ENCODE measurements at regions not wholly inside any gene's neighbourhood (a gene's known extent, or its start where the extent isn't known, plus 50 kb on each side); places are given as distances from the start of the nearest gene placed in this dataset.

DNA sequence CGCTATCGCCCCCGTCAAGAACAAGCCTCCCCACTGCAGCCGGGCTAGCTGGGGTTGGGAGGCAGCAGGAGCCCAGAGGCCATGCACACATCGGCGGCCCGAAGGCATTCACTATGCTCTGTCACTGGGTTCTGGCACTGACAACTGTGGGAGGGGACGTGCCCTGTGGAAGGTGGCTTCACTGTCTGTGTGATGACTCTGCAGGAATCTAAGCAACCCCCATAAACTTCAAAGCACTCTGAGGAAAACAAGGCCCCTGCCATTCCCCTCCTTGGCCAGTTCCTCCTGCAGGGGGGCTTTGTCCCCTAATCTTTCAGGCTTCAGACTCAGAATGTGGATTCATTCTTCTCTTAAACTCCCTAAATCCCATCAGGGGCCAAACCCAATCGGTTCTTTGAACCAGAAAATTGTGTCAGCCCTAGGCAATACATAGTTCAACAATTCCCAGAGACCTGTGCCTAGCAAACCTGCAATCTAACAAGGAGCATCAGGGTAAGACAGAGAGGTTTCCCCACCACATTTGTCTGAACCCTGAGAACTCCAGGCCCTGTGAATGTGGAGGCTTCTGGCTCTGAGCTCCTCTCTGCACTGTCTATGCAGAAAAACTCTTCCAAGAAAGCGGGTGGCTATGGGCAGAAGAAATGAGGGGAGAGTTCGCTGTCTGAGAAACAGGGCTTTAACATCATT lies 1477.2 kb downstream of the TBC1D22A start:
- DNase-seq (ENCODE audit: low read depth) = no peak

DNA sequence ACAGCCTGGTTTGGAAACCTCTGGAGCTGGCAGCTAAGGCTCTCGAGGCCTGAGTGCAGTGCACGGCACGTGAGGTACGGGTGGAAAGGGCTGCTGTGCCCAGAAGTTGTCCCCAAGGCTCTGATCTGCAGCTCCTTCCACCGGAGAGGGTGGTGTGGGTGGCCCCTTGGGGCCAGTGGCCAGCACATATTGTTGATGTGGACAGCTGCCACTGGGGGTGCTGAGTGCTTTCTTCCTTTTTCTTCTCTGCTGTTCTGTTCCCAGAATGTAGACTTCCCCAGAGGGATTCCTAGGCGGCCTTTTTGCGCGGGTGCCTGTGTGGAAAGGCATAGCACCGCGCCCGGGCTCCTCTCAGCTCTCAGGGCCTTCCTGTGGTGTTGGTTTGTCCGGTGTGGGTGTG lies 1476.5 kb downstream of the TBC1D22A start:
- DNase-seq (ENCODE audit: low read depth) = no peak

DNA sequence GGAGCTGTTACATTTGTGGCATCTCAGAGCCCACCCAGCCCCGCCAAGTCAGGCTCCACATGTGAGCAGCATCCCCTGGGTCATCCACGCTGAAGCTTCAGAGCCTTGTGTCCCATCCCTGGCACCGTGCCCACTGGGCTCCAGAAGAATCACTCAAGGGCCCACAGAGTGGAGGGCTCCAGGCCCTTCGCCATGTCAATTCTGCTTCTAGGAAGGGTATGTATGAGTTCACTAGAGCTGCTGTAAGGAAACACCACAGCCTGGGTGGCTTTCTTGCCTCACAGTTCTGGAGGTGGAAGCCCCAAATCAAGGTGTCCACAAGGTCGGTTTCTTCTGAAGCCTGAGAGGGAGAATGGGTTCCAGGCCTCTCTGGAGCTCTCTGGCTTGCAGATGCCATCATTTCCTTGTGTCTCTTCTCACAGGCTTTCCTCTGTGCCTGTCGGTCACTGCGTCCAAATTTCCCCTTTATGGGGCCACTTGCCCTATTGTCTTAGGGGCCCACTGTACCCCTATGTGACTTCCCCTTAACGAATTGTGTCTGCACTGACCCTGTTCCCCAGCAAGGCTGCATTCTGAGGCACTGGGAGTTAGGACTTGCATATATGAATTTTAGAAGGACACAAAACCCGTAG lies 1476.0 kb downstream of the TBC1D22A start:
- DNase-seq (ENCODE audit: low read depth) = no peak

DNA sequence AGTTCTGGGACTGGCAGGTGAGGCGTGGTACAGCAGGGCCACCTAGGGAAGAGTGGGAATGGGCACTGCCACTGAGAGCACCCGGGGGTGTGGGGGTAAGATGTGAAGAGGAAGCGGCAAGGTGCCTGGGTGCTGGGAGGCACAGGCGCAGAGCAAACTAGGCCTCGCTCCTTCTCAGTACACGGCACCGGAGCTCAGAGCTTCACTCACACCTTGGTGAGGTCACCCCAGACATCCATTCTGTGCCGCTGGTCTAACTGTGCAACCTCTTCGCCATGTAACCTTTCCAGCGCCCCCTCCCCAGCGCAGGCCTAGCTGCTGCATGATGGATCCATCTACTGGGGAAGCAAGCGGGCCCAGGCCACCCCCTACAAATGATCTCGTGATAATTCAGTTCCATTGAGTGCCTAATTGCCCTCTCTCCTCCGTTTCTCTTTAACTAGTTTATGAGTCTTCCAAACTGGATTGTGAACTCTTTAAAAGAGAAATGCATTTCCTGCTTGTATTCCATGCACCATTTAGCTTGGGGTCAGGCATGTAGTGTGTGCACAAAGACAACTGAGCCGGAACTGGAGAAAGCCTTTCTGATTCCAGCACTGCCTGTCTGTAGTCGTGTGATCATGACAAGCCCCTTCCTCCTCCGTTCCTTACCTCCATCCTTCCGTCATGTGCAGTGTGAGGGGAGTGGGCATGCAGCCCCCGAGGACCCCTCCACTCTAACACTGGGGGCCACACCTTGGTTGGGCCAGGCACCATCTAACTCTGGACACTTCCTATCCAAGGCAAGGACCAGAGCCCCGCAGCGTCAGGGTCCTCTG lies 1475.2 kb downstream of the TBC1D22A start:
- DNase-seq (ENCODE audit: low read depth) = no peak

DNA sequence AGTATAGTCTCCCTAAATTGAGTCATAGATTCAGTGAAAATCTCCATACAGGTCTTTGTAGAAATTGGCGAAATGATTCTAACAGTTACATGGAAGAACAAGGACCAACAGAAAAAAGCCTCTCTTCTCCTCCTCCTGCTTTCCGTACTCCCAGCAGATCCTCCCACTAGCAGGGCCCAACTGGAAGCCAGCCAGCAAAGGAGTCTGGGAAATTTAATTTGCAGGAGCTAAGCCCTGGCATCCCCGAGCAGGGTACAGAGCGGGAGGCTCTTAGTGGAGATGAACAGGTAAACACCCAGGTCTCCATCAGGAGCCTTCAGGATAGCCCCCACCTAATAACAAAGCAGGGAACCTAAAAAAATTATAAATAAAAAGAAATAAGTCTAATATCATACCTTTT lies 1473.8 kb downstream of the TBC1D22A start:
- no peak for DNase-seq (ENCODE audit: low read depth)

DNA sequence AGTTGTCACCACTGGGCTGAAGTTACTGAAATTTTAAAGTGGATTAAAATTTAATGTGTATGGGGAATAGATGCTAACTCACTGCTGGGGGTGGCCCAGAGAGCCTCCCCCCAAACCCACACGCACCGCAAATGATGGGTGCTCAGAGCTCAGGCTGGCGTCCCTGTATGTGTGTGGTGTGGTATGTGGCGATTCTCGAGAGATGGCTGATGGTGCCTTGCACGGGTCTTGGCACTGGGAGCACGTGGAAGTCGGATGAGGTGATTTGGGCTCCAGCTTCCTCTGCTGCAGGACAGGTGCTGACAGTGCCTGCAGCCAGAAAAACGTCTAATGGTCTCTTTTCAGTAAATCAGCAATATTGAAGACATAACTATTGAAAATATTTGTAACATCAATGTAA lies 1473.3 kb downstream of the TBC1D22A start:
- no peak for DNase-seq (ENCODE audit: low read depth)

DNA sequence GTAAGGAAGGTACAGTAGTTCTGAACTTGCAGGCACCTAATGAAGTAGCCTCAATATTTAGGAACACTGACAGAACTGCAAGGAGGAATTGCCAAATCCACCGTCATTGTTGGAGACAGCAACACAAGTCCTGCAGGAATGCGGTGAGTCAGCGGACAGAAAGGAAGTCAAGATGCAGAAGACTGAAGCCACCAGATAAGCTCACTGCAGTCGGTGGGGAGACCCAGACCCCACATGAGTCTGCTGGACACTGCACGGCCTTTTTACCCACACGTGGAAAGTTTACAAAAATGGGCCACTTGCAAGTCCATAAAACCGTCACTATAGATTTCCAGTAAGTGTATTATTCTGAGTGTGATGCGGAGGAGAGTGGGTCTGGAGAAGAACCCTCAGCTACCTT lies 1471.6 kb downstream of the TBC1D22A start:
- no peak for DNase-seq (ENCODE audit: low read depth)

DNA sequence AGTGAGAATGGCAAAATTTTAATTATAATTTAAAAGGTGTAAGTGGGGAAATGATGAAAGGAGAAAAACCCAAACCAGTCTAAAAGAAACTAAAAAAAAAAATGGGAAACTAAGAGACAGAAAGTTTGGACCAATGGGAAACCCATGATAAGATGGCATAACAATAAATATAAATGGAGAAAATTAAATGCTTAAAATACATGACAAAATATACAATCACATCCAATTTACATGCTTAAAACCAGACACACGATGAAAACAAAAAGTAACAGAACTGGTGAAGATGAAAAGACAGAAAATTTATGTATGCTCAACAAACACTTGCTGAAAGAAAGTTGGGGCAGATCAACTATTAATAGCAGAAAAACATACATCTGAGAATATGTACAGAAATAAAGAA lies 1471.1 kb downstream of the TBC1D22A start:
- no peak for DNase-seq (ENCODE audit: low read depth)

DNA sequence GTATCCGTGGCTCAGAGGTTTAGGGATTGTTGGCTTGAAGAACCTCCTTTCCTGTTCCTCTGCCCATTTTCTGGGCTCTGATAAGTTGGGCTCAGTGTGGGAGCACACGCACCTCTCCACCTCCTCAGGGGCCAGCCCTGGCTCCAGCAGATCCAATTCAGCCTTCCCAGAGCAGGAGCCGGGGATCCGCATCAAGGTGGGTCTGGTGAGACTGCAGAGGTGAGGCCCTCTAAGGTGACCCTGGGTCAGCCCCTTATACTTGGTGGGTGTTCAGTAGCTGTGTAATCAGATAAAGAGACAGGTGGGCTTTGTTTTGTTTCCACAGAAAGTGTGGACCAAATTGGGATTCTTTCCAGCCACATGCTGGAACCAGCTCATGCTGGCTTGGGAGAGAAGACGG lies 1466.0 kb downstream of the TBC1D22A start:
- no peak for DNase-seq (ENCODE audit: low read depth)

DNA sequence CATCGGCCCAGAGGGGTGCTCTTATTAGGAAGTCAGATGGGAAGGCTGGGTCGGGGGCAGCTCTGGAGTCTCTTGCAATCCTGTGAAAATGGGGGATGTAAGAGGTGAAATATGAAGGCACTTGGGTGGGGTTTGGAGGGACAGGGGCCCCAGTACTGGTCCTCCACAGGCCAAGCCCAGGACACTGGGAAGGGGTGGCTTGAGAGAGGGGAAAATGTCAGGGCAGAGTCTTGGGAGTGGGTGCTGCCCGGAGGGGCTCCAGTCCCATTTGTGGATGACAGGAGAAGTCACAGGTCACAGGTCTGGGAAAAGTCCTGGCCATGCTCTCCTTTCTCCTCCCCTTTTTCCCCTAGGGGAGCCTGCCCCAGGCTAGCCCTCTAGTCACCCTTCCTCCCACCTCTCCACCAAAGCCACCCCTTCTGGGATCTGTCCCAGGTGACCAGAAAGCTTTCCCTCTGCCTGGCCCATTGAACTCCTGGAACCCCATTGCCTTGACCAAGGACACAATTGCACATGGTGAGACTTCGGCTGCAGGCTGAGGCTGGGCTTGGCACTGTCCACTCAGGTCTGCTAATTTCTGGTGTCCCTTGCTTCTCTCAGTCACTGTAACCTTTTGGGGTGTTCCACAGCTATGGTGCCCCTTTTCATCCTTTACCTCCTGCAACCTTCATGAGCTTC lies 1465.0 kb downstream of the TBC1D22A start:
- DNase-seq (ENCODE audit: low read depth) = no peak

DNA sequence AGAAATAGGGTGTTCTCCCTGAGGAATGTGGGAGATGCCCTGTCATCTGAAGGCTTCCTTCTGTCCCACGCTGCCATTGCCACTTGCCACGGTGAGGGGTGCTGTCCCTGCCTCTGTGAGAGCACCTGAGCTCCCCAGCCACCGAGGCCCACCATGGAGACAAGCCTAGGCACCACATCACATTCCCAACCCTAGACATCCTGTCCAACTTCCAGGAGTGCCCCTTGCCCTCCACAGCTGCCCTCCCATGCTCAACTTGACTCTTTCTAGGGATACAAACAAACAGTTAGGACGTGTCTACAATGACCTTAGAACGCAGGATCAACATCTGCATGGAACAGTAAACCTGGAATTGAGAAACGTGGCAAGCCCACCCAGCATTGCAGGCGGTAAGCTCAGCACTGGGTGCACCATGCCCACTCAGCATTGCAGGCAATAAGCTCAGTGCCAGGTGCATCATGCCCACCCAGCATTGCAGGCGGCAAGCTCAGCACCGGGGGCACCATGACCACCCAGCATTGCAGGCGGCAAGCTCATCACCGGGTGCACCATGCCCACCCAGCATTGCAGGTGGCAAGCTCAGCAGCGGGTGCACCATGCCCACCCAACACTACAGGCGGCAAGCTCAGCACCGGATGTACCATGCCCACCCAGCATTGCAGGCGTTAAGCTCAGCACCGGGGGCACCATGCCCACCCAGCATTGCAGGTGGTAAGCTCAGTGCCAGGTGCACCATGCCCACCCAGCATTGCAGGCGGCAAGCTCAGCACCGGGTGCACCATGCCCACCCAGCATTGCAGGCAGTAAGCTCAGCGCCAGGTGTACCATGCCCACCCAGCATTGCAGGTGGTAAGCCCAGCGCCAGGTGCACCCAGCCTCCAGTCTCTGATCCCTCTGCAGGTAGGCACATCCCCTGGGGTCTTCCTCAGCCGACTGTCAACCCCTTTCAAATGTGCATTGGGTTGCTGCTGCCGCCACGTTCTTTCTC lies 1463.9 kb downstream of the TBC1D22A start:
- DNase-seq (ENCODE audit: low read depth) = no peak

DNA sequence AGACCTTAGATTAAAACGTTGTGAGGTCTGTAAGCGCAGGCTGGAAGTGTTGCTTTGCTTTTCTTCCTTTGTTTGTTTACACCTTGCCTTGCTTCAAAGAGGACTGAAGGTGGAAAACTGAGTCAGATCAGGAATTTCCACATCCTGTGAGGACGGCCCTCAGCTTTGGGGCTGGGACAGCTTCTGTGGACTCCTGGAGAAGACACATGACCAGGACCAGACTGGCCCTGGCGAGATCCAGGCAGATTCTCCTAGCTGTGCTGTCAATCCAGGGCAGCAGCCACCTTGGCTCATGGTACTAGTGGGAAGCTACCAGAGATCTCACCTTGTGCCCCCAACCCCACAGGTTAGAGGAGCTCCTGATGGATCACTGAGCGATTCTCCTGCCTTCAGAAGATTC lies 1461.9 kb downstream of the TBC1D22A start:
- DNase-seq (ENCODE audit: low read depth) = no peak

DNA sequence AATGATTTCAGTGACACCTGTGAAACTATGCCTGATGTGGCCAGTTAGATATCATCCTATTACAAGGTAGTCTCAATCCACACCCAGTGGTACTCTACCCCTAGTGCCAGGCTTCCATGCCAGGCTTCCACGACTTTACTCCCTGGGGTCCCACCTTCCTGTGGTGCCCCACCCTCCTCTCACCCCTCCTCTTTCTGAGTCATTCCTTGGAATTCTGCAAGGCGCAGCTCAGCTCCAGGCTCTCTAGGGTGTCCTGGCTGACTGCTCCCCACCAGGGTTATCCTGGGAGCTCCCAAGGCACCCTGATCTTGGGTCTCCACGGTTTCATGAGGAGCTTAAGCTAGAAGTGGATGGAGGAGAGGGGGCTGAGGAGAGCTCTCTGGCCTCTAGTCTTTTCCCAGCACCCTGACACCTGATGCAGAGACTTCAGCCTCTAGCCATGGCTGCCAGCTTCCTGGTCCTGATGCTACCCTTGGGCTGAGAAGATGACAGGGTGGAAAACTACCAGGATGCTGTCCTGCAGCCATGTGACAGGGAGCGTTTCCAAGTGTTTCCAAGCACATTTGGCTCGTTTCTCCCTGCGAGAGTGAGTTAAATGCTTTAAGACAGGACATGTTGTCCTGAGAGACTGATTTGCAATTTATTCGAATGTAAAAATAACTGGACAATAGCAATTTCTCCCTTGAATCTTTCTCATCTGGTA lies 1461.2 kb downstream of the TBC1D22A start:
- no peak for DNase-seq (ENCODE audit: low read depth)

DNA sequence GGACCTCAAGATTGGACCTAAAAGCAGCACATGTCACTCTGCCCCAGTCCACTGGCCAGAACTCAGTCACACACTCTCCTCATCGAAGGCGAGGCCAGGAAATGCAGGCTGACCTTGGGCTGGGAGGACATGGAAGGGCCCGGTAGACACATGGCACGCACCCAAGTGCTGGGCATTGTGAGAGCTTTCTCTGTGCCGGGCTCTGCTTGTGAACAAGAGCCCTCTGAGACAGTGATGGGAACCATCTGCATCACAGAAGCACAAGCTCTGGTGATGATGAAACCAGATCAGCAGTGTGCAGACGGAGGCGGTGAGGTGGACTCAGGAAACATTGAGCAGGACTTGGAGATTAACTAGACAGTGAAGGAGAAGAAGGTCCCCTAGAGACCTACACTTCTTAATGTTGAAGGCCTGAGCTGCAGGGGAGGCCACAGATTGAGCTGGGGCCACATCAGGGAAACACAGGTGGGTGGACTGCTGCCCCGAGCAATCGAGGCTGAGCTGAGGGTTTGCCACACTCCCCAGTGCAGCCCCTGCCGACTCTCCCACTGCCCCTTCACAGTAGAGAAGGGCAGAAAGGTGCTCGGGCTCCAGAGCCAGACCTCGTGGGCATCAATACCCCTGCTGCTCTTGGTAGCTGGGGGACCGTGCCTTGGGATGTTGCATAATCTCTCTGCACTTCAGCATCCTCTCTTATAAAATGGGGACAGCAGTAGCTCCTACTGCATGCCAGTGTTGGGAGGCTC lies 1460.5 kb downstream of the TBC1D22A start:
- DNase-seq (ENCODE audit: low read depth) = no peak

DNA sequence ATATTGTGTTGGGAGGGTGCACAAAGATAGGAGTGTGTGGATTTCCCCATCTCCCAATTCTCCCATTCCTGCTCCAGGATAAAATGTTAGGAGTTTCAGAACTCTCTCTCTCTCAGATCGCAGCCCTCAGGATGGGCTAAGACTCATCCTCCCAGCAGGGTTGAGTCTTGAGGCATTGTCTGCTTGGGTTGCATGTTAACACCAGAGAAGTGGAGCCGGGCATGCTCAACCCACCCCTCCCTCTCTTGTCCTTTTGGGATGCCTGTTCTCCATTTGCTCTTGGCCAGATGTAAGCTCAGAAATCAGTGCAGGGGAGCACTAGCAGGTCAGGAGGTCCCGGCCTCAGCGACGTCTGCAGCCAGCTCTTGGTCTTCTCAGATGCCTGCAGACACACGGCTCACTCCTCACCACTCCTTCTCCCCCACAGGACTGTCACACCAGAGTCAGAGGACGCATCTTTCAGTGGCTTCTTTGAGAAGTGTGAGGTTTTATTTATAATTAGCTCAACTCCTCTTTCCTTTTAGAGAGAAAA lies 1456.5 kb downstream of the TBC1D22A start:
- DNase-seq (ENCODE audit: low read depth) = no peak

DNA sequence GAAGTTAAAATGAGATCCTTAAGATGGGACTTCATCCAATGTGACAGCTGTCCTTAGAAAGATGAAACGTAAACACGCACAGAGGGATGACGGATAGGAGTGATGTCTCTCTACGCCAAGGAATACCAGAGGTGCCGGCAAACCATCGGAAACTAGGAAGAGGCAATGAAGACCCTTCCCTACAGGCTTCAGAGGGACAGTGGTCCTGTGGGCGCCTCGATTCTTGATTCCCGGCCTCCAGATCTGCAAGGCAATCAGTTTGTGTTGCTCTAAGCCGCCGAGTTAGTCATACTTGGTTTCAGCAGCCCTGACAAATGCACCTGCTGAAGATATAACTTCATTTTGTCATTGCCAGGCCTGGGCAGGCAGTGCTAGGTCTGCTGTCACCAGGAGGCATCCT lies 1455.1 kb downstream of the TBC1D22A start:
- no peak for DNase-seq (ENCODE audit: low read depth)

DNA sequence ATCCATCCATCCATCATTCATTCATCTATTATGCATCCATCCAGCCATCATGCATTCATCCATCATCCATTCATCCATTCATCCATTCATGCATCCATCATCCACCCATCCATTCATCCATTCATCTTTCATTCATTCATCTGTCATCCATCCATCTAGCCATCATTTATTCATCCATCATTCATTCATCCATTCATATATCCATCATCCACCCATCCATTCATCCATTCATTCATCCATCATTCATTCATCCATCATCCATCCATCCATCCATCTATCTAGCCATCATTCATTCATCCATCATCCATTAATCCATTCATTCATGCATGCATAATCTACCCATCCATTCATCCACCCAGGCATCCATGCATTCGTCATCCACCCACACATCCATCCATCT lies 1450.3 kb downstream of the TBC1D22A start:
- no peak for DNase-seq (ENCODE audit: low read depth)

DNA sequence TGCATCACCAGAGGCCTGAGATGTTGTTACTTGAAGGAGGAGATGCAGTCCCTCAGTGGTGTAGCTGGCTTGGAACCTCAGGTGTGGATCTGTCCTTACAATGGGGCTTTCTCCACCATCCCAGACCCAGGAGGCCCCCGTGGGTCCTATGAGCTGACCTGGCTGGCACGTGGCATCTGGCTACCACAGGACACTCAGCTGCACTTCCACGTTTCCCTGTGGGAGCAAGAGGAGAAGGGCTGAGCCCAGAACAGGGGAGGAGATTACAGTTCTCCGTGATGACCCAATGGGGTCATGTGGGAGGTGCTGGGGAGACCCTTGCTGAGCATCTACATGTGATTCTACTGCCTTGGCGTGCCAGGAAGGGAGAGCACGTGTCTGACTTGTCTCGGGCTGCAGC lies 1448.4 kb downstream of the TBC1D22A start:
- no peak for DNase-seq (ENCODE audit: low read depth)

DNA sequence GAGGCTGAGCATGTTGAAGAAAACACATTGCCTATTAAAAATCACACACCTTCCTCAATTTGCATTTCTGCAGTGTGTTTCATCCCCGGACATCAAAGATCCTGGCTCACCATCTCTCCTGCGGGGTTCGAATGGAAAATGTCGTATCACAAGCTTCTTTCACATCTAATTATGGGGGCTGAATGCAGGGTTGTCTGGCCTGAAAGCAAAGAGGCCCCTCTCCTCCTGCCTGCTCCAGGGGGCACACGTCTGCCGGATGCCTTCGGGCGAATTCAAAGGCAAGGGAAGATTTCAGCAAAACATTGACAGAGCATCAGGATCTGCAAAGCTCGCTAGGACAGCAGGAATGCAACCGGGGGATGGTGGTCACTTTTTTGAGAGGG lies 1447.7 kb downstream of the TBC1D22A start:
- no peak for DNase-seq (ENCODE audit: low read depth)
